ENCODE measurements at regions not wholly inside any gene's neighbourhood (a gene's known extent, or its start where the extent isn't known, plus 50 kb on each side); places are given as distances from the start of the nearest gene placed in this dataset.

DNA sequence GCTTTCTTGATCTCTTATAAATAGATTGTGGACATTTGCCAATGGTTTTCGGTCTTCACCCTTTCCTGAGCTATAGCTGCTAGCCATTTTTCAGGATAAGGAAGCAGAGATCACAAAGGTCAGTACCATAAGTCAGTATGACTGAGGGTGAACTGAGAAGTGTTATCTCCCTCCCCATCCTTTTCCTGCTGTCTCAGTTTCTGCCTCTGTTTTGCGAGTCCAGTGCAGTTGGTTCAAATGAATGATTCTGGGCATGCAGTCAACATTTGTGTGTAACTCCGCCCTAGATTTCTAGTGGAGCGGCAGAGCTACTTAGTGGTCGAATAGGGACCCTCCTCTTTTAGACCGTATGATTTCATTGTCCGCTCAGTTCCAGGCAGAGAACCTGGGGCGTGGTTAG lies 460.8 kb upstream of the ARGLU1 start:
- TF ChIP-seq POLR2A (IDR thresholded peaks at IDR 0.05): no peak
- TF ChIP-seq, protein P1, sequence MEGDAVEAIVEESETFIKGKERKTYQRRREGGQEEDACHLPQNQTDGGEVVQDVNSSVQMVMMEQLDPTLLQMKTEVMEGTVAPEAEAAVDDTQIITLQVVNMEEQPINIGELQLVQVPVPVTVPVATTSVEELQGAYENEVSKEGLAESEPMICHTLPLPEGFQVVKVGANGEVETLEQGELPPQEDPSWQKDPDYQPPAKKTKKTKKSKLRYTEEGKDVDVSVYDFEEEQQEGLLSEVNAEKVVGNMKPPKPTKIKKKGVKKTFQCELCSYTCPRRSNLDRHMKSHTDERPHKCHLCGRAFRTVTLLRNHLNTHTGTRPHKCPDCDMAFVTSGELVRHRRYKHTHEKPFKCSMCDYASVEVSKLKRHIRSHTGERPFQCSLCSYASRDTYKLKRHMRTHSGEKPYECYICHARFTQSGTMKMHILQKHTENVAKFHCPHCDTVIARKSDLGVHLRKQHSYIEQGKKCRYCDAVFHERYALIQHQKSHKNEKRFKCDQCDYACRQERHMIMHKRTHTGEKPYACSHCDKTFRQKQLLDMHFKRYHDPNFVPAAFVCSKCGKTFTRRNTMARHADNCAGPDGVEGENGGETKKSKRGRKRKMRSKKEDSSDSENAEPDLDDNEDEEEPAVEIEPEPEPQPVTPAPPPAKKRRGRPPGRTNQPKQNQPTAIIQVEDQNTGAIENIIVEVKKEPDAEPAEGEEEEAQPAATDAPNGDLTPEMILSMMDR (IDR thresholded peaks at IDR 0.05): no peak

Data from thyroid gland (tissue), 4 donors.